Endometrial microvascular endothelial cells (primary cell): ENCODE measurements at regions not wholly inside any gene's neighbourhood (a gene's known extent, or its start where the extent isn't known, plus 50 kb on each side); places are given as distances from the start of the nearest gene placed in this dataset.

Source experiments
- in situ Hi-C: cut with HindIII; loops from 2 replicates; pipeline ENCODE4 v1.10.0; 2017; ENCODE audit warnings: low sequenced_read_pairs, low pct_unique_long_range_greater_than_20kb; ENCODE audit errors: inconsistent ontology term

DNA sequence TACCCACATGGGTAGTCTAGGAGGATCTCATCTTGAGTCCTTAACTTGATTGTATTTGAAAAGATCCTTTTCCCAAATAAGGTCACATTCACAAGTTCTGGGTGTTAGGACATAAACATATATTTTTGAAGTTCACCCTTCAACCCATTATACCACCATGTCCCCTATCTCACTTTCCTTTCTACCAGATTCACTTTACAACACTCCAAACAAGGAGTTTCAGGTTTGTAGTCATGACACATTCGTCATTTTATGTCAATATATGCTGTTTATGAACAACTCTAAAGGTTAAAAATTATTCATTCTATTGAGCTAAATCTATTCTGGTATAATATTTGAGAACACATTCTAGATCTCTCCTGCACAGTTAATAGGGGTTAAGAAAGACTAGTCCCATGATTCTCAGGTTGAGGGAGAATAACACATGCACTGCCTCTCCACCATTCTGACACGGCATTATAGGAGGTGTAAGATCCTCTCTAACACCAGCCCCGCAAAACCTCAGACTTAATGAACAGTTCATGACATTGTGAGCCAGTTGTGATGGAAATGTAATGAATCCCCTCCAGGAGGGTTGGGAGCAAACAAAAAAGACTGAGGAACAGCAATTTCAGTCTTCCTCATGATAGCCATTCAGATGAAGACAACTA, 72.0 kb upstream of the PSMA6 start:
- in situ Hi-C loops = loop anchor here (10.0 kb wide), 1 partner anchor 185 kb away; the partner anchor contains the start of gene NFKBIA

DNA sequence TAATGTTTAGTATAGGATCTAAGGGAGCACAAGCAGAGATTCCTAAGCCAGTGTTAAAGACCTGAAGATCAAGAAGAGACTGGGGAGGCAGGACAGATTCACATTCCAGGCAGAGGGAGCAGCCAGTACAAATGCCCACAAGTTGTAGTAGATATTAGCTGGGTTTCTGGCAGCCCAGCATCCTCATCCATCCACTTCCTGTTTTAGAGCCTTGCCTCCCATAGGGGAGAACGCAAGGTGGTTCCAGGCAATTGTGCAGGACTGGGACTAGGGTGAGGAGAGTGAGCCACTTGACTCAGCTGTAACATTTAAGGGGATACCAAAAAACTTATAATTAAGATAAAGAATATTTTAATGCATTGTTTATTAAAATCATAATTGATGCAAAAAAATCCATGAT, 71.3 kb upstream of the PSMA6 start:
- in situ Hi-C loops = loop anchor here (10.0 kb wide), 1 partner anchor 184 kb away; the partner anchor contains the start of gene NFKBIA

- in situ Hi-C loops = loop anchor here (10.0 kb wide), 1 partner anchor 183 kb away; the partner anchor contains the start of gene NFKBIA
Observed at GRCh38 chr14:35221462-35221861, 70.7 kb upstream of the PSMA6 start.

- in situ Hi-C loops = loop anchor here (10.0 kb wide), 1 partner anchor 182 kb away; the partner anchor contains the start of gene NFKBIA
Observed at GRCh38 chr14:35222324-35222723, 69.9 kb upstream of the PSMA6 start.

- in situ Hi-C loops = loop anchor here (10.0 kb wide), 1 partner anchor 182 kb away; the partner anchor contains the start of gene NFKBIA
Observed at GRCh38 chr14:35222872-35223466, 69.2 kb upstream of the PSMA6 start.

- in situ Hi-C loops = loop anchor here (10.0 kb wide), 1 partner anchor 181 kb away; the partner anchor contains the start of gene NFKBIA
Observed at GRCh38 chr14:35223927-35224326, 68.3 kb upstream of the PSMA6 start.

DNA sequence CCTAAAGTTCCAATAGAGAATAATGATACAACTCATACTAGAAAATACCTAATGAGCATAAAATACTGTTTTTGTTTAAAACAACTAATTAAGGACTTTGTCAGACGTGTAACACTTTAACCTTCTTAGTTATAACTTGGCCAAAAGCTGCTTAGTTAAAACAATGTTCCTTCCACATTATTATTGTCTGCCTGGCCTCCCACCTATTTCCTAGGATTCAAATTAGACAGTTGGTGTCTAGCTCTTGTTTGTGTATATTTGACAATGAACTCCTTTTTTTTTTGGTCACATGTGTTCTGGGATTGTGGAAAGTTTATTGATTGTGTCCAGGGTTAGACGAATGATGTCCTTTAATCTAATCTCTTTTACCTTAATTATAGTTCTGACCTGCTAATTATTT, 67.6 kb upstream of the PSMA6 start:
- in situ Hi-C loops = loop anchor here (10.0 kb wide), 1 partner anchor 180 kb away; the partner anchor contains the start of gene NFKBIA

DNA sequence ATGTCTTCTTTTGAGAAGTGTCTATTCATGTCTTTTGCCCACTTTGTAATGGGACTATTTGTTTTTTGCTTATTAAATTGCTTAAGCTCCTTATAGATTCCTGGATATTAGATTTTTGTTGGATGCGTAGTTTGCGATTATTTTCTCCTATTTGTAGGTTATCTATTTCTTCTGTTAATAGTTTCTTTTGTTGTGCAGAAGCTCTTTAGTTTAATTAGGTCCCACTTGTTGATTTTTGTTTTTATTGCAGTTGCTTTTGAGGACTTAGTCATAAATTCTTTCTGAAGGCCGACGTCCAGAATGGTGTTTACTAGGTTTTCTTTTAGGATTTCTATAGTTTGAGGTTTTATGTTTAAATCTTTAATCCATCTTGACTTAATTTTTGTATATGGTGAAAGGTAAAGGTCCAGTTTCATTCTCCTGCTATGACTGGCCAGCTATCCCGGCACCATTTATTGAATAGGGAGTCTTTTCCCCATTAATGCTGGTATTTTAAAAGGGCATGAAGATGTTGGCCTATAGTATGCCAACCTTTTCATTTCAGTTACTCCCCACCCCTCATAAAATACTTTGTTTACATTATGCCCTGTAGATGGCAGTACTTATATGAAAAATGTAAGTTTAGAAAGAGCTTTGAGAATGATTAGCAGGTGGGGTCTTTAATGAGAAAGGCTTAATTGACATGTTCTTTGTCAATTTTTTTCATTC, 62.9 kb upstream of the PSMA6 start:
- in situ Hi-C loops = loop anchor here (10.0 kb wide), 1 partner anchor 176 kb away; the partner anchor contains the start of gene NFKBIA

DNA sequence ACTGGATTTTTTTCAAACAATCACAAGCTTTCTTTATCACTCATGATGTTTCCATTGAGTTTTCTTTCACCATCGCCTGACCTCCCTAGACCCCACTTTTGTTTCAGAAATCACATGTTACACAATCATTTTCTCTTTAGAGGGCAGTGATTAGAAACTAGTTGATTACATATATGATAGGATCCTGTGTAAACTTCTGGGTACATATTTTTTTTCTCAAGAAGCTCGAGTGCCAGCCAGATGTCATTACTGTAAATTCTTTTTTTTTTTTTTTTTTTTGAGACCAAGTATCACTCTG, 62.4 kb upstream of the PSMA6 start:
- in situ Hi-C loops = loop anchor here (10.0 kb wide), 1 partner anchor 175 kb away; the partner anchor contains the start of gene NFKBIA

DNA sequence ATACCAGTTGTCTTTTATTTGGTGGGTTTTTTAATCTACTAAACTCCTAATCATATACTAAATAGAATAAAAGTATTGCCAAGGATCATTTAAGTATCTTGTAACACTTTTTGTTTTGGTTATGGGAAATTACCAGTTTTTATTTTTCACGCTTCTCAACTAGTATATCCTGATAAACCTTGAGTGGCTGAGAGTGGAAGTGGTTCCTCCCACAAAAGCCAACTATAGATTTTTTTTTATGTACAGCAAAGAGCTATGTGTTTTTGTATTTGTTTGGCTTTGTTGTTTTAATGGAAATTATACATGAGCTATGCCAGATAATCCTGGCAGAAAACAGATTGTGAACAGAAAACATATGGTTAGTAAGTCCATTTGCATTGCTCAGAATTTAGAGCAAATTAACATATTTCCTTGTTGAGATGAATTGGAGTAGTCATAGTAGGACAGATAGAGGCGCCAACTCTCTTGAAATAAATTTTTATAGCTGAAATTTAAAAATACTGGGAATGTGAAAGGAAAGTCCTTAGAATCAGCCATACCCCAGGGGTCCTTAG, 60.9 kb upstream of the PSMA6 start:
- in situ Hi-C loops = no loop called here

- in situ Hi-C loops = no loop called here
Observed at GRCh38 chr14:35234012-35234805, 58.0 kb upstream of the PSMA6 start.

DNA sequence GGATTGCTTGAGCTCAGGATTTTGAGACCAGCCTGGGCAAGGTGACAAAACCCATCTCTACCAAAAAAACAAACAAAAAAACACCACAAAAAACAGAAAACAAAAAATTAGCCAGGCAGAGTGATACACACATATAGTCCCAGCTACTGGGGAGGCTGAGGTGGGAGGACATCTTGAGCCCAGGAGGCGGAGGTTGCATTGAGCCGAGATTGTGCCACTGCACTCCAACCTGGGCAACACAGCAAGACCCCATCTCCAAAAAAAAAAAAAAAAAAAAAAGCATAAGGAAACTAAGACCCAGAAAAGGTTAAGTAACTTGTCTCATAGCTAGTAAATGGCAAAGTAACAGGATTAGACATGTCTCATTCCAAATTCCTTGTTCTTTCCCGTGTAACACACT, 56.3 kb upstream of the PSMA6 start:
- in situ Hi-C loops = no loop called here

- in situ Hi-C loops = no loop called here
Observed at GRCh38 chr14:35236806-35237205, 55.4 kb upstream of the PSMA6 start.

- in situ Hi-C loops = no loop called here
Observed at GRCh38 chr14:35240231-35240630, 52.0 kb upstream of the PSMA6 start.
